Omental fat pad (tissue), 3 donors: ENCODE measurements at regions not wholly inside any gene's neighbourhood (a gene's known extent, or its start where the extent isn't known, plus 50 kb on each side); places are given as distances from the start of the nearest gene placed in this dataset.

Source experiments
- ATAC-seq: fragments of 150-250 bp; one replicate; pipeline ENCODE4 v1.9.1; 2016; ENCODE audit warnings: mild to moderate bottlenecking, moderate library complexity; ENCODE audit not compliant: low FRiP score
- DNase-seq: peaks from one replicate; pipeline ENCODE4 v3.0.0-alpha.2; 2019; ENCODE audit warnings: low spot score
- CTCF ChIP-seq, 3 donors: fragments of 450-650 bp; IDR thresholded peaks; one replicate each; pipeline ENCODE4 v1.5.1; 2016 to 2017; ENCODE audit warnings: antibody characterized with exemption in 3 of 3, mild to moderate bottlenecking in 3 of 3, moderate library complexity in 2 of 3

GRCh38 chr13:44157606-44158005 lies 216.0 kb upstream of the SERP2 start:
- TF ChIP-seq CTCF (IDR thresholded peaks at IDR 0.05), result no peak
- DNase-seq (no peak), ATAC-seq (no peak)

- DNase-seq, result no peak
- ATAC-seq, result no peak
- TF ChIP-seq CTCF (IDR thresholded peaks at IDR 0.05), result no peak
Observed at GRCh38 chr13:44158098-44158521, 215.5 kb upstream of the SERP2 start.

GRCh38 chr13:44158881-44159632 lies 214.6 kb upstream of the SERP2 start:
- ATAC-seq (no peak), DNase-seq (no peak)
- no peak for TF ChIP-seq CTCF (IDR thresholded peaks at IDR 0.05)

GRCh38 chr13:44159633-44160279 lies 213.9 kb upstream of the SERP2 start:
- no peak for ATAC-seq
- DNase-seq, result no peak
- no peak for TF ChIP-seq CTCF (IDR thresholded peaks at IDR 0.05)

GRCh38 chr13:44160591-44161191 lies 212.9 kb upstream of the SERP2 start:
- DNase-seq (no peak), ATAC-seq (no peak)

GRCh38 chr13:44163108-44163507 lies 210.5 kb upstream of the SERP2 start:
- DNase-seq, result no peak
- no peak for TF ChIP-seq CTCF (IDR thresholded peaks at IDR 0.05)
- no peak for ATAC-seq

More at GRCh38 chr13:44160591-44161191, 212.9 kb upstream of the SERP2 start:
- no peak for TF ChIP-seq CTCF (IDR thresholded peaks at IDR 0.05)
